Gastrocnemius medialis (tissue), 4 donors: ENCODE measurements at regions not wholly inside any gene's neighbourhood (a gene's known extent, or its start where the extent isn't known, plus 50 kb on each side); places are given as distances from the start of the nearest gene placed in this dataset.

Source experiments
- POLR2A ChIP-seq, 2 donors: fragments of 450-650 bp; IDR thresholded peaks; one replicate each; pipeline ENCODE4 v1.6.1; 2017; ENCODE audit warnings: antibody characterized with exemption in 2 of 2, mild to moderate bottlenecking in 2 of 2, moderate library complexity in 2 of 2
- TF ChIP-seq, protein P1 (sequence below), 5 experiments: fragments of 450-650 bp in 3 of 5; fragments of 200-600 bp in 2 of 5; sonication (generic) in 2 of 5; IDR thresholded peaks in 4 of 5; conservative IDR thresholded peaks in 1 of 5; 1 replicate in 4 of 5; 2 replicates in 1 of 5; pipeline ENCODE4 v1.5.1; 2016 to 2019; ENCODE audit warnings: antibody characterized with exemption in 5 of 5, mild to moderate bottlenecking in 3 of 5, moderate library complexity in 3 of 5

DNA sequence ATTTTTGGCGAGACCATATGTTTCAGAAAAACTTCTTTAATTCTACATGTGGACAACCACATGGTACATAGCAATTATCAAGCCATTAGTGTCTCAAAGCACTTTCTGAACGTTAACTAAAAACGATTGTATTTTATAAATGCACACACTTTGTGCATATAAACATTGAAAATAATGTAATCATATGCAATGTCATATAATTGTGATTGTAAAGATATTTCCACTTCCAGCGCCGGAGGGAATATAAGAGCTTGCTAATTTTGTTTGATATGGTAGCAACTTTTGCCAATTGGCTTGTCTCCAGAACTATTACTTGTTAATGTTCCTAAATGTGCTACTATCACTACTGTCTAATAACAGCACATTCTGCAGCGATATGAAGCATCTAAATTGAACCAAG is 162.3 kb upstream of the SMIM31 start:
- TF ChIP-seq, protein P1, sequence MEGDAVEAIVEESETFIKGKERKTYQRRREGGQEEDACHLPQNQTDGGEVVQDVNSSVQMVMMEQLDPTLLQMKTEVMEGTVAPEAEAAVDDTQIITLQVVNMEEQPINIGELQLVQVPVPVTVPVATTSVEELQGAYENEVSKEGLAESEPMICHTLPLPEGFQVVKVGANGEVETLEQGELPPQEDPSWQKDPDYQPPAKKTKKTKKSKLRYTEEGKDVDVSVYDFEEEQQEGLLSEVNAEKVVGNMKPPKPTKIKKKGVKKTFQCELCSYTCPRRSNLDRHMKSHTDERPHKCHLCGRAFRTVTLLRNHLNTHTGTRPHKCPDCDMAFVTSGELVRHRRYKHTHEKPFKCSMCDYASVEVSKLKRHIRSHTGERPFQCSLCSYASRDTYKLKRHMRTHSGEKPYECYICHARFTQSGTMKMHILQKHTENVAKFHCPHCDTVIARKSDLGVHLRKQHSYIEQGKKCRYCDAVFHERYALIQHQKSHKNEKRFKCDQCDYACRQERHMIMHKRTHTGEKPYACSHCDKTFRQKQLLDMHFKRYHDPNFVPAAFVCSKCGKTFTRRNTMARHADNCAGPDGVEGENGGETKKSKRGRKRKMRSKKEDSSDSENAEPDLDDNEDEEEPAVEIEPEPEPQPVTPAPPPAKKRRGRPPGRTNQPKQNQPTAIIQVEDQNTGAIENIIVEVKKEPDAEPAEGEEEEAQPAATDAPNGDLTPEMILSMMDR (IDR thresholded peaks at IDR 0.05 in 4 of 5, conservative IDR thresholded peaks at IDR 0.05 in 1 of 5) = no peak
- no peak for TF ChIP-seq POLR2A (IDR thresholded peaks at IDR 0.05)
